Activated T-cell treated with anti-CD3 and anti-CD28 coated beads, Interleukin-2, amount 50 U/mL, for 72 hours (primary cell): ENCODE measurements at regions not wholly inside any gene's neighbourhood (a gene's known extent, or its start where the extent isn't known, plus 50 kb on each side); places are given as distances from the start of the nearest gene placed in this dataset.

Experiments used
- ATAC-seq, 2 donors: fragments of 150-1000 bp; cut with Tn5 transposase; replicated peaks in 1 of 2; 2 replicates each; pipeline ENCODE4 v1.10.0; 2021; ENCODE audit warnings: moderate library complexity in 2 of 2, mild to moderate bottlenecking in 1 of 2
- DNase-seq, 2 donors: peaks; one replicate each; pipeline ENCODE4 v3.0.0; 2021 to 2022; ENCODE audit warnings: mixed read lengths in 1 of 2
- H3K27ac Mint-ChIP-seq: one replicate; pipeline ENCODE4 v1.8.0; 2022; ENCODE audit warnings: mild to moderate bottlenecking, moderate library complexity, mixed read lengths
- H3K27me3 Mint-ChIP-seq: one replicate; pipeline ENCODE4 v1.8.0; 2022; ENCODE audit warnings: low read depth, mixed read lengths
- H3K36me3 Mint-ChIP-seq, 2 donors: one replicate each; pipeline ENCODE4 v1.8.0; 2022; ENCODE audit warnings: mixed read lengths in 2 of 2, mild to moderate bottlenecking in 1 of 2; ENCODE audit not compliant: insufficient read depth in 2 of 2
- H3K4me1 Mint-ChIP-seq: one replicate; pipeline ENCODE4 v1.8.0; 2022; ENCODE audit warnings: low read depth, mixed read lengths
- H3K4me3 Mint-ChIP-seq, 2 donors: one replicate each; pipeline ENCODE4 v1.8.0; 2022; ENCODE audit warnings: mild to moderate bottlenecking in 2 of 2, mixed read lengths in 2 of 2, moderate library complexity in 2 of 2
- H3K9me3 Mint-ChIP-seq, 2 donors: one replicate each; pipeline ENCODE4 v1.8.0; 2022; ENCODE audit warnings: mixed read lengths in 2 of 2

- Mint-ChIP-seq H3K9me3 (peaks cover 0 to 4% of the 10 kb centered on the region in 2 donors), H3K27ac (no peak overlapping the region), H3K4me3 (no peak overlapping the region), H3K27me3 (no peaks in the 10 kb centered on the region), H3K36me3 (no peaks in the 10 kb centered on the region), H3K4me1 (no peaks in the 10 kb centered on the region)
- DNase-seq (no peak), ATAC-seq (no peak)
These were observed 1691.7 kb upstream of the PCDH20 start for GRCh38 chr13:63107179-63107943.

- Mint-ChIP-seq H3K4me1 (no peaks in the 10 kb centered on the region), H3K4me3 (no peak overlapping the region), H3K36me3 (peaks cover 0 to 1% of the 10 kb centered on the region in 2 donors), H3K9me3 (peaks cover 3% of the 10 kb centered on the region in 2 donors), H3K27me3 (no peaks in the 10 kb centered on the region), H3K27ac (no peak overlapping the region)
- DNase-seq = no peak
- ATAC-seq = no peak
These were observed 1679.1 kb upstream of the PCDH20 start for GRCh38 chr13:63094717-63095116.

DNA sequence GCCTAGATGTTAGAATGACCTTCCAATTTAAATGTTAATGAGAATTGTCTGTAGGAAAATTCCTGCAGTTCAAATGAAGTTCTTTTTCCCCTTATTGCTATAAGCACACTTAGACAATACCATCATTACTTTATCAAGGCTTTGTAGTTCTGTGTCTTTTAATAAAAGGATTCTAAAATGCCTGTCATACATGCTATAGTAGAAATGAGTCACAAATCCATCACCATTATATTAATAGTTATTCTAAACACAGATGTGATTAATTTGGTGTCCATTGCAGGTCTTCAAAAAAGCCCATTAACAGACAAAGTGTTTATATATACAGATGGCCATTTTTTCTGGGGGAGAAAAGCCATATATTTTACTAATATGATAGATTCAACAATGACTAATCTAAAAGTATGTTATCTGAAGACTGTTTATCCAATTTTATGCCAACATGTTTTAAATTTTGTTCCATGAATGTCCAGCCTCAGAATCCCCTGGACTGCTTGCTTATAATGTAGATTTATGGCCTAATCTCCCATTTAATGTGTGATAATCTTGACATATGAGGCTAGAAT lies 1678.3 kb upstream of the PCDH20 start:
- H3K27me3 Mint-ChIP-seq = no peaks in the 10 kb centered on the region
- no peak overlapping the region for H3K27ac Mint-ChIP-seq
- peaks cover 3% of the 10 kb centered on the region in 2 donors for H3K9me3 Mint-ChIP-seq
- DNase-seq = no peak
- no peak overlapping the region for H3K4me3 Mint-ChIP-seq
- no peaks in the 10 kb centered on the region for H3K4me1 Mint-ChIP-seq
- ATAC-seq = no peak
- peaks cover 0 to 1% of the 10 kb centered on the region in 2 donors for H3K36me3 Mint-ChIP-seq

DNA sequence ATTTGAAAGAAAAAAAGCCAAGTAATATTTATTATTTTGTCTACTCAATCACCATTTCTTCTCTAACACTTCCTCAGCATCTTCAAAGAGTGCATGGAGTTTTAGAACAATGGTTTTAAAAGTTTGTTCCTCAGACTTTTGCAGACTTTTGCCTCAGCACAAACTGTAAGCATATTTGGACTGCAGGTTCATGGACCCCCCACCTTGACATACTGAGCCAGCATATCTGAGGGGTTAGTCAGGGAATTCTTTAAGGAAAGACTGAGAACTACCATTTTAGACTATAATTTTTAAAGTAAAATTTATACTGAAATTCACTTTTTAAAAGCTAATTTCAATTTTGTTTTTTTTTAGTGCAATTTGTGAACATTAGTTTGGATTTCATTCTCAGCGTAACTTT lies 1676.8 kb upstream of the PCDH20 start:
- Mint-ChIP-seq H3K27ac (no peak overlapping the region), H3K4me3 (no peak overlapping the region), H3K36me3 (peaks cover 0 to 1% of the 10 kb centered on the region in 2 donors), H3K4me1 (no peaks in the 10 kb centered on the region), H3K9me3 (peaks cover 3 to 6% of the 10 kb centered on the region in 2 donors), H3K27me3 (no peaks in the 10 kb centered on the region)
- DNase-seq (no peak), ATAC-seq (no peak)

GRCh38 chr13:63090524-63090923 lies 1674.9 kb upstream of the PCDH20 start:
- H3K27ac Mint-ChIP-seq = no peak overlapping the region
- ATAC-seq (no peak), DNase-seq (no peak)
- no peaks in the 10 kb centered on the region for H3K27me3 Mint-ChIP-seq
- no peak overlapping the region for H3K4me3 Mint-ChIP-seq
- no peaks in the 10 kb centered on the region for H3K4me1 Mint-ChIP-seq
- peaks cover 0 to 3% of the 10 kb centered on the region in 2 donors for H3K9me3 Mint-ChIP-seq
- H3K36me3 Mint-ChIP-seq = no peaks in the 10 kb centered on the region

GRCh38 chr13:63088226-63088625 lies 1672.6 kb upstream of the PCDH20 start:
- H3K27ac Mint-ChIP-seq = no peak overlapping the region
- H3K36me3 Mint-ChIP-seq = no peaks in the 10 kb centered on the region

GRCh38 chr13:63086286-63086685 lies 1670.6 kb upstream of the PCDH20 start:
- H3K27me3 Mint-ChIP-seq = no peaks in the 10 kb centered on the region
- H3K4me3 Mint-ChIP-seq = no peak overlapping the region
- ATAC-seq = no peak
- no peaks in the 10 kb centered on the region for H3K4me1 Mint-ChIP-seq
- H3K9me3 Mint-ChIP-seq = peaks cover 3 to 5% of the 10 kb centered on the region in 2 donors
- no peak overlapping the region for H3K27ac Mint-ChIP-seq
- DNase-seq = no peak
- H3K36me3 Mint-ChIP-seq = no peaks in the 10 kb centered on the region

More at GRCh38 chr13:63088226-63088625, 1672.6 kb upstream of the PCDH20 start:
- no peak for ATAC-seq
- H3K9me3 Mint-ChIP-seq = peaks cover 2 to 3% of the 10 kb centered on the region in 2 donors
- no peaks in the 10 kb centered on the region for H3K27me3 Mint-ChIP-seq
- H3K4me3 Mint-ChIP-seq = no peak overlapping the region
- no peak for DNase-seq
- H3K4me1 Mint-ChIP-seq = no peaks in the 10 kb centered on the region

DNA sequence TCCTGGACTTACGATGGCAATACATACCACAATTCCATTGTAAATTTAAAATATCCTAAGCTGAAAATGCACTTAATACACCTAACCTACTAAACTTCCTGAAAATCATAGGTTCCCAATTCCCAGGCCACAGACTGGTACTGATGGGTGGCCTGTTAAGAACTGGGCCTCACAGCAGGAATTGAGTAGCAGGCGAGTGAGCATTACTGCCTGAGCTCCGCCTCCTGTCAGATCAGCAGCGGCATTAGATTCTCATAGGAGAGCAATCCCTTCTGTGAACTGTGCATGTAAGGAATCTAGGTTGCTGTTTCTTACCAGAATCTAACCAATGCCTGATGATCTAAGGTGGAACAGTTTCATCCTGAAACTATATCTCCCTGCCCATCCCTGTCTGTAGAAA lies 1670.2 kb upstream of the PCDH20 start:
- no peak overlapping the region for H3K27ac Mint-ChIP-seq

GRCh38 chr13:63081400-63082014 lies 1665.9 kb upstream of the PCDH20 start:
- peaks cover 2 to 11% of the 10 kb centered on the region in 2 donors for H3K9me3 Mint-ChIP-seq
- H3K27me3 Mint-ChIP-seq = no peaks in the 10 kb centered on the region
- DNase-seq = no peak
- no peaks in the 10 kb centered on the region for H3K4me1 Mint-ChIP-seq
- H3K4me3 Mint-ChIP-seq = no peak overlapping the region
- no peak overlapping the region for H3K27ac Mint-ChIP-seq
- ATAC-seq = no peak
- H3K36me3 Mint-ChIP-seq = no peaks in the 10 kb centered on the region

More for the DNA sequence above, 1670.2 kb upstream of the PCDH20 start:
- ATAC-seq (no peak), DNase-seq (no peak)
- no peaks in the 10 kb centered on the region for H3K27me3 Mint-ChIP-seq
- H3K4me3 Mint-ChIP-seq = no peak overlapping the region
- peaks cover 3 to 6% of the 10 kb centered on the region in 2 donors for H3K9me3 Mint-ChIP-seq
- H3K36me3 Mint-ChIP-seq = no peaks in the 10 kb centered on the region
- H3K4me1 Mint-ChIP-seq = no peaks in the 10 kb centered on the region

- no peaks in the 10 kb centered on the region for H3K4me1 Mint-ChIP-seq
- no peaks in the 10 kb centered on the region for H3K36me3 Mint-ChIP-seq
- H3K4me3 Mint-ChIP-seq = no peak overlapping the region
- no peak for ATAC-seq
- peaks cover 2 to 7% of the 10 kb centered on the region in 2 donors for H3K9me3 Mint-ChIP-seq
- H3K27ac Mint-ChIP-seq = no peak overlapping the region
- no peaks in the 10 kb centered on the region for H3K27me3 Mint-ChIP-seq
- no peak for DNase-seq
These were observed 1659.5 kb upstream of the PCDH20 start for GRCh38 chr13:63075126-63075525.

DNA sequence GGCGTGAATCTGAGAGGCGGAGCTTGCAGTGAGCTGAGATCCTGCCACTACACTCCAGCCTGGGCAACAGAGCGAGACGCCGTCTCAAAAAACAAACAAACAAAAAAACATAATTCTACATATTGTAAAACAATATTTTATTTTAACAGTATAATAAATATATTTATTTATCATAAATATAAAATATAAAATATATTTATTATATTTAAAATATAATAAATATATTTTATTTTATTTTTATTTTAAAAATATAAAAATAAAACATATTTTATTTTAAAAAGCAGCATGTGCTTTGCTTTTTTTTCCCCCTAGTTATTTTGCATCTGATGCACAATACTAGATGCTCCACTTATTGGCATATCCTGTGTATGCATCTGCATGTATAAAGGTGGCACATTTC lies 1634.6 kb upstream of the PCDH20 start:
- no peaks in the 10 kb centered on the region for H3K27me3 Mint-ChIP-seq
- no peak overlapping the region for H3K27ac Mint-ChIP-seq
- no peak overlapping the region for H3K4me3 Mint-ChIP-seq
- H3K9me3 Mint-ChIP-seq = peaks cover 3 to 7% of the 10 kb centered on the region in 2 donors
- no peaks in the 10 kb centered on the region for H3K4me1 Mint-ChIP-seq
- H3K36me3 Mint-ChIP-seq = no peaks in the 10 kb centered on the region
- ATAC-seq (no peak), DNase-seq (no peak)

- H3K4me3 Mint-ChIP-seq = no peak overlapping the region
- no peaks in the 10 kb centered on the region for H3K27me3 Mint-ChIP-seq
- no peak for ATAC-seq
- peaks cover 3 to 7% of the 10 kb centered on the region in 2 donors for H3K9me3 Mint-ChIP-seq
- DNase-seq = no peak
- H3K36me3 Mint-ChIP-seq = no peaks in the 10 kb centered on the region
- H3K4me1 Mint-ChIP-seq = no peaks in the 10 kb centered on the region
- H3K27ac Mint-ChIP-seq = no peak overlapping the region
These were observed 1633.0 kb upstream of the PCDH20 start for GRCh38 chr13:63048653-63049052.

- Mint-ChIP-seq H3K27me3 (no peaks in the 10 kb centered on the region), H3K9me3 (peaks cover 4 to 7% of the 10 kb centered on the region in 2 donors), H3K36me3 (no peaks in the 10 kb centered on the region), H3K4me3 (no peak overlapping the region), H3K4me1 (no peaks in the 10 kb centered on the region), H3K27ac (no peak overlapping the region)
- no peak for ATAC-seq
- DNase-seq = no peak
These were observed 1629.1 kb upstream of the PCDH20 start for GRCh38 chr13:63044589-63045313.
